WTC11 (cell line): ENCODE measurements at regions not wholly inside any gene's neighbourhood (a gene's known extent, or its start where the extent isn't known, plus 50 kb on each side); places are given as distances from the start of the nearest gene placed in this dataset.

Experiments
- ATAC-seq: fragments of 200-7000 bp; cut with Tn5 transposase; 2 replicates; pipeline ENCODE4 v1.10.0; 2021; ENCODE audit warnings: mild to moderate bottlenecking, moderate library complexity
- CTCF ChIA-PET: fragments of 300-600 bp; sonication (Branson Sonifier 250); formaldehyde crosslinking; loops from one replicate; lab custom pipeline; 2021; ENCODE audit warnings: antibody characterized with exemption; lab: Charles Lee
- POLR2A ChIA-PET: fragments of 350-600 bp; sonication (Branson Sonifier 250); formaldehyde crosslinking; loops from one replicate; lab custom pipeline; 2021; ENCODE audit warnings: antibody characterized with exemption; lab: Charles Lee
- DNase-seq: peaks from one replicate; pipeline ENCODE4 v3.0.0; 2021; ENCODE audit warnings: low spot score
- H3K27ac Mint-ChIP-seq: 2 replicates; pipeline ENCODE4 v1.8.0; 2021; ENCODE audit warnings: mixed read lengths
- H3K27me3 Mint-ChIP-seq: 2 replicates; pipeline ENCODE4 v1.8.0; 2021; ENCODE audit warnings: low read depth, mild to moderate bottlenecking, moderate library complexity, mixed read lengths
- H3K36me3 Mint-ChIP-seq: 2 replicates; pipeline ENCODE4 v1.8.0; 2021; ENCODE audit warnings: mixed read lengths
- H3K4me1 Mint-ChIP-seq: 2 replicates; pipeline ENCODE4 v1.8.0; 2022; ENCODE audit warnings: mixed read lengths
- H3K4me3 Mint-ChIP-seq: 2 replicates; pipeline ENCODE4 v1.8.0; 2021; ENCODE audit warnings: mild to moderate bottlenecking, moderate library complexity, mixed read lengths
- H3K9me3 Mint-ChIP-seq: 2 replicates; pipeline ENCODE4 v1.8.0; 2021; ENCODE audit warnings: mixed read lengths
- ATF1 ChIP-seq: sonication (generic); formaldehyde crosslinking; IDR thresholded peaks from 2 replicates; pipeline ENCODE4 v1.8.1; 2023; ENCODE audit warnings: mild to moderate bottlenecking, moderate library complexity, missing genetic modification reagents
- CREB1 ChIP-seq: sonication (generic); formaldehyde crosslinking; IDR thresholded peaks from 2 replicates; pipeline ENCODE4 v1.8.0; 2023; ENCODE audit warnings: mild to moderate bottlenecking, missing genetic modification reagents
- CTCF ChIP-seq: fragments of 200-600 bp; IDR thresholded peaks from 2 replicates; pipeline ENCODE4 v1.8.0; 2022; ENCODE audit warnings: antibody characterized with exemption
- FOXJ3 ChIP-seq: sonication (generic); formaldehyde crosslinking; IDR thresholded peaks from 2 replicates; pipeline ENCODE4 v1.9.0; 2021; ENCODE audit warnings: missing genetic modification reagents, mild to moderate bottlenecking, borderline replicate concordance
- FOXK1 ChIP-seq: sonication (generic); formaldehyde crosslinking; IDR thresholded peaks from 2 replicates; pipeline ENCODE4 v1.8.0; 2022; ENCODE audit warnings: mild to moderate bottlenecking, moderate library complexity, missing genetic modification reagents
- GRHL2 ChIP-seq: fragments of 250-450 bp; sonication (Bioruptor Pico); IDR thresholded peaks from 2 replicates; pipeline ENCODE4 v1.8.0; 2022; ENCODE audit warnings: mild to moderate bottlenecking, moderate library complexity; ENCODE audit not compliant: insufficient replicate concordance, severe bottlenecking
- HMGA2 ChIP-seq: fragments of 250-450 bp; sonication (Bioruptor Pico); IDR thresholded peaks from 2 replicates; pipeline ENCODE4 v1.4.0; 2021; ENCODE audit warnings: mild to moderate bottlenecking, moderate library complexity
- IRF2 ChIP-seq: sonication (generic); formaldehyde crosslinking; IDR thresholded peaks from 2 replicates; pipeline ENCODE4 v1.8.0; 2022; ENCODE audit warnings: low read depth, missing genetic modification reagents, borderline replicate concordance
- JAZF1 ChIP-seq: fragments of 250-450 bp; sonication (Bioruptor Pico); IDR thresholded peaks from 2 replicates; pipeline ENCODE4 v1.9.0; 2021; ENCODE audit warnings: moderate library complexity, mild to moderate bottlenecking, inconsistent platforms
- KAT7 ChIP-seq: sonication (generic); formaldehyde crosslinking; IDR thresholded peaks from 2 replicates; pipeline ENCODE4 v1.8.1; 2023; ENCODE audit warnings: missing genetic modification reagents, mild to moderate bottlenecking, borderline replicate concordance
- MLX ChIP-seq: sonication (generic); formaldehyde crosslinking; IDR thresholded peaks from 2 replicates; pipeline ENCODE4 v1.8.1; 2023; ENCODE audit warnings: mild to moderate bottlenecking, missing genetic modification reagents, moderate library complexity
- NR1H2 ChIP-seq: sonication (generic); formaldehyde crosslinking; IDR thresholded peaks from 2 replicates; pipeline ENCODE4 v1.9.0; 2021; ENCODE audit warnings: mild to moderate bottlenecking, moderate library complexity, missing genetic modification reagents
- OVOL2 ChIP-seq: fragments of 250-450 bp; sonication (Bioruptor Pico); IDR thresholded peaks from 2 replicates; pipeline ENCODE4 v1.9.0; 2021; ENCODE audit warnings: mild to moderate bottlenecking, borderline replicate concordance
- PRDM15 ChIP-seq: sonication (generic); formaldehyde crosslinking; IDR thresholded peaks from 2 replicates; pipeline ENCODE4 v1.8.0; 2022; ENCODE audit warnings: missing genetic modification reagents
- SMAD3 ChIP-seq: sonication (generic); formaldehyde crosslinking; IDR thresholded peaks from 2 replicates; pipeline ENCODE4 v1.8.0; 2022; ENCODE audit warnings: missing genetic modification reagents, mild to moderate bottlenecking, borderline replicate concordance
- USF2 ChIP-seq: sonication (generic); formaldehyde crosslinking; IDR thresholded peaks from 2 replicates; pipeline ENCODE4 v1.8.1; 2023; ENCODE audit warnings: mild to moderate bottlenecking, missing genetic modification reagents, moderate library complexity
- ZBTB21 ChIP-seq: sonication (generic); formaldehyde crosslinking; IDR thresholded peaks from 2 replicates; pipeline ENCODE4 v1.8.1; 2023; ENCODE audit warnings: mild to moderate bottlenecking, missing genetic modification reagents, borderline replicate concordance
- ZMAT4 ChIP-seq: fragments of 250-450 bp; sonication (Bioruptor Pico); IDR thresholded peaks from 2 replicates; pipeline ENCODE4 v1.9.0; 2021; ENCODE audit warnings: mild to moderate bottlenecking
- ZNF138 ChIP-seq: sonication (generic); formaldehyde crosslinking; conservative IDR thresholded peaks from 2 replicates; pipeline ENCODE4 v1.8.1; 2022; ENCODE audit warnings: mild to moderate bottlenecking, moderate library complexity, missing genetic modification reagents
- ZNF219 ChIP-seq: sonication (generic); formaldehyde crosslinking; IDR thresholded peaks from 2 replicates; pipeline ENCODE4 v1.8.0; 2023; ENCODE audit warnings: missing genetic modification reagents, mild to moderate bottlenecking, borderline replicate concordance
- ZNF263 ChIP-seq: sonication (generic); formaldehyde crosslinking; IDR thresholded peaks from 2 replicates; pipeline ENCODE4 v1.8.1; 2022; ENCODE audit warnings: low read depth, mild to moderate bottlenecking, moderate library complexity, missing genetic modification reagents
- ZNF416 ChIP-seq: fragments of 250-450 bp; sonication (Bioruptor Pico); IDR thresholded peaks from 2 replicates; pipeline ENCODE4 v1.9.0; 2021; ENCODE audit warnings: mild to moderate bottlenecking, inconsistent platforms
- ZNF423 ChIP-seq: fragments of 250-450 bp; sonication (Bioruptor Pico); IDR thresholded peaks from 2 replicates; pipeline ENCODE4 v2.1.2; 2022; ENCODE audit warnings: mild to moderate bottlenecking, moderate library complexity
- ZNF512 ChIP-seq: sonication (generic); formaldehyde crosslinking; IDR thresholded peaks from 2 replicates; pipeline ENCODE4 v1.8.1; 2022; ENCODE audit warnings: missing genetic modification reagents, borderline replicate concordance
- TF ChIP-seq, protein P1 (sequence below): fragments of 250-450 bp; sonication (Bioruptor Pico); IDR thresholded peaks from 2 replicates; pipeline ENCODE4 v1.8.0; 2021; ENCODE audit warnings: mild to moderate bottlenecking
- TF ChIP-seq, protein P2 (sequence below): sonication (generic); formaldehyde crosslinking; conservative IDR thresholded peaks from 2 replicates; pipeline ENCODE4 v1.8.1; 2022; ENCODE audit warnings: mild to moderate bottlenecking, missing genetic modification reagents

- H3K27ac Mint-ChIP-seq: peak overlapping the region; percentile 44; the same call in 1 of the 2 replicates
- H3K4me1 Mint-ChIP-seq: peaks cover 30% of the 10 kb centered on the region
- no peak overlapping the region for H3K4me3 Mint-ChIP-seq
- DNase-seq: no peak
- no peak for ATAC-seq
- CTCF ChIA-PET: no interaction called here
- peaks cover 19% of the 10 kb centered on the region for H3K9me3 Mint-ChIP-seq
- peaks cover 11% of the 10 kb centered on the region for H3K36me3 Mint-ChIP-seq
- H3K27me3 Mint-ChIP-seq: no peaks in the 10 kb centered on the region
- POLR2A ChIA-PET: no interaction called here
- TF ChIP-seq ZBTB21 (CRISPR knock-in tag): no peak
- no peak for TF ChIP-seq KAT7 (CRISPR knock-in tag)
- no peak for TF ChIP-seq GRHL2 (CRISPR knock-in tag)
- no peak for TF ChIP-seq HMGA2 (CRISPR knock-in tag)
- no peak for TF ChIP-seq FOXK1 (CRISPR knock-in tag)
- no peak for TF ChIP-seq ZNF263 (CRISPR knock-in tag)
- no peak for TF ChIP-seq FOXJ3 (CRISPR knock-in tag)
- TF ChIP-seq, protein P1, sequence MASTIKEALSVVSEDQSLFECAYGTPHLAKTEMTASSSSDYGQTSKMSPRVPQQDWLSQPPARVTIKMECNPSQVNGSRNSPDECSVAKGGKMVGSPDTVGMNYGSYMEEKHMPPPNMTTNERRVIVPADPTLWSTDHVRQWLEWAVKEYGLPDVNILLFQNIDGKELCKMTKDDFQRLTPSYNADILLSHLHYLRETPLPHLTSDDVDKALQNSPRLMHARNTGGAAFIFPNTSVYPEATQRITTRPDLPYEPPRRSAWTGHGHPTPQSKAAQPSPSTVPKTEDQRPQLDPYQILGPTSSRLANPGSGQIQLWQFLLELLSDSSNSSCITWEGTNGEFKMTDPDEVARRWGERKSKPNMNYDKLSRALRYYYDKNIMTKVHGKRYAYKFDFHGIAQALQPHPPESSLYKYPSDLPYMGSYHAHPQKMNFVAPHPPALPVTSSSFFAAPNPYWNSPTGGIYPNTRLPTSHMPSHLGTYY (CRISPR knock-in tag): no peak
- TF ChIP-seq ATF1 (CRISPR knock-in tag): no peak
- TF ChIP-seq ZNF219 (CRISPR knock-in tag): no peak
- no peak for TF ChIP-seq SMAD3 (CRISPR knock-in tag)
- TF ChIP-seq, protein P2, sequence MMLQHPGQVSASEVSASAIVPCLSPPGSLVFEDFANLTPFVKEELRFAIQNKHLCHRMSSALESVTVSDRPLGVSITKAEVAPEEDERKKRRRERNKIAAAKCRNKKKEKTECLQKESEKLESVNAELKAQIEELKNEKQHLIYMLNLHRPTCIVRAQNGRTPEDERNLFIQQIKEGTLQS (CRISPR knock-in tag): no peak
- no peak for TF ChIP-seq ZNF423
- TF ChIP-seq NR1H2 (CRISPR knock-in tag): no peak
- no peak for TF ChIP-seq IRF2
- no peak for TF ChIP-seq JAZF1
Measured at GRCh38 chr10:33722067-33722466, 387.6 kb upstream of the NRP1 start.

DNA sequence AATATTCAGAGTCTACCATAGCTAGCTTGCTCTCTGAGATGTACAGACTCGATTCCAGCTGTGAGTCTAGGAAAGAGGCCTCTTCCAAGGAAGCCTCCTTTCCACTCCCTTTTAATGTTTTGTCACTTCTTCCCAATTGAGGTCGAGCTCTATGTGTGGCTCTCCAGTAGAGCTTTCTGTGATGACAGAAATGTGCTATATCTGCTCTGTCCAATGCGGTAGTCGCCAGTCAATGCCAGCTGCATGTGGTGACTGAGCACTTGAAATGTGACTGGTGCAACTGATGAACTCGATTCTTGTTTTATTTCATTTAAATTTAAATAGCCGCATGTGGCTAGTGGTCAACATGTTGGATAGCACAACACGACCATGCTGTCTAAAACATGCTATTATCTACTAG lies 387.0 kb upstream of the NRP1 start:
- POLR2A ChIA-PET: interaction anchor here (0.5 kb wide), 1 partner anchor 1745 kb away, joined by 3 read pairs; no protein-coding TSS in a partner anchor
- Mint-ChIP-seq H3K9me3 (peaks cover 19% of the 10 kb centered on the region), H3K36me3 (peaks cover 11% of the 10 kb centered on the region), H3K27ac (no peak overlapping the region), H3K27me3 (no peaks in the 10 kb centered on the region), H3K4me3 (no peak overlapping the region), H3K4me1 (peaks cover 30% of the 10 kb centered on the region)
- DNase-seq (no peak), ATAC-seq (no peak)
- no peak for TF ChIP-seq PRDM15 (CRISPR knock-in tag)
- TF ChIP-seq OVOL2 (CRISPR knock-in tag): no peak
- no peak for TF ChIP-seq USF2 (CRISPR knock-in tag)
- no peak for TF ChIP-seq NR1H2 (CRISPR knock-in tag)
- TF ChIP-seq CTCF: no peak
- no peak for TF ChIP-seq ZNF138 (CRISPR knock-in tag)
- no peak for TF ChIP-seq KAT7 (CRISPR knock-in tag)
- TF ChIP-seq ZMAT4: no peak
- TF ChIP-seq MLX (CRISPR knock-in tag): no peak
- TF ChIP-seq CREB1 (CRISPR knock-in tag): no peak
- no peak for TF ChIP-seq ZNF416 (CRISPR knock-in tag)
- TF ChIP-seq IRF2: no peak
- no peak for TF ChIP-seq ZNF512 (CRISPR knock-in tag)
- CTCF ChIA-PET: no interaction called here
